Ovary (tissue), 7 donors: ENCODE measurements at regions not wholly inside any gene's neighbourhood (a gene's known extent, or its start where the extent isn't known, plus 50 kb on each side); places are given as distances from the start of the nearest gene placed in this dataset.

Source experiments
- DNase-seq, 5 donors: peaks; one replicate each; pipeline ENCODE4 v3.0.0-alpha.2; 2019 to 2020
- H3K27ac ChIP-seq, 2 donors: fragments of 200-600 bp; one replicate each; pipeline versions ENCODE4 v1.5.1 to v1.8.0; 2019 to 2022
- H3K27me3 ChIP-seq: fragments of 200-600 bp; one replicate; pipeline ENCODE4 v1.8.0; 2022
- H3K36me3 ChIP-seq: fragments of 200-600 bp; sonication (generic); one replicate; pipeline ENCODE4 v1.5.1; 2019
- H3K4me1 ChIP-seq: one replicate; pipeline ENCODE4 v1.8.1; 2013; ENCODE audit warnings: mild to moderate bottlenecking, moderate library complexity; ENCODE audit not compliant: insufficient read depth
- H3K4me3 ChIP-seq: fragments of 200-600 bp; sonication (generic); one replicate; pipeline ENCODE4 v1.5.1; 2017
- H3K9me3 ChIP-seq, 2 donors: fragments of 200-600 bp in 1 of 2; sonication (generic) in 1 of 2; one replicate each; pipeline versions ENCODE4 v1.5.1 to v1.8.1; 2013 to 2019; ENCODE audit warnings: mild to moderate bottlenecking in 1 of 2, moderate library complexity in 1 of 2
- CTCF ChIP-seq, 3 donors: fragments of 450-650 bp in 2 of 3; fragments of 200-600 bp in 1 of 3; IDR thresholded peaks; one replicate each; pipeline versions ENCODE4 v1.5.1 to v1.8.0; 2016 to 2022; ENCODE audit warnings: antibody characterized with exemption in 3 of 3, mild to moderate bottlenecking in 1 of 3
- EP300 ChIP-seq: sonication (generic); formaldehyde crosslinking; IDR thresholded peaks from one replicate; pipeline ENCODE4 v1.6.1; 2017; ENCODE audit warnings: antibody characterized with exemption
- POLR2A ChIP-seq: fragments of 450-650 bp; IDR thresholded peaks from one replicate; pipeline ENCODE4 v1.6.1; 2017; ENCODE audit warnings: antibody characterized with exemption, mild to moderate bottlenecking, moderate library complexity
- WGBS, 3 donors: extraction: QIAGEN DNeasy Blood & Tissue Kit in 1 of 3; methylation state at CpG; one replicate each; pipeline versions ENCODE4 v1.1.5 to v1.1.7; 2013 to 2017; 5-methylcytosine and 5-hydroxymethylcytosine counted together
- intact Hi-C, 4 donors: fragments of 100-400 bp; cut with DNase I; formaldehyde crosslinking; loops; one replicate each; pipeline versions ENCODE4 v1.11.0 to v1.15.1; 2022 to 2023
- donor health status: DM: no; HTN: no; CAD: no; lungs with moderate emphysema.
- donor health status: DM: no; HTN: no; CAD: no.
- donor health status: Bipolar disorder and iron deficiency.
- donor health status: DM: no; HTN: no; CAD: no.
- donor health status: DM: yes; HTN: yes; CAD: no.

GRCh38 chr11:16448123-16448717 is 91.9 kb upstream of the SOX6 start:
- H3K9me3 ChIP-seq = no peaks in the 10 kb centered on the region
- no peaks in the 10 kb centered on the region for H3K4me1 ChIP-seq
- no peaks in the 10 kb centered on the region for H3K36me3 ChIP-seq
- no peak overlapping the region for H3K4me3 ChIP-seq
- no peaks in the 10 kb centered on the region for H3K27me3 ChIP-seq
- intact Hi-C loops = no loop called here
- TF ChIP-seq EP300 (no peak), POLR2A (no peak), CTCF (IDR thresholded peaks at IDR 0.05) (no peak)
- 73 to 93% (median 73%) methylated on average over 1 of the region's 1 CpG for WGBS, 3 donors
- H3K27ac ChIP-seq = no peak overlapping the region
- DNase-seq = no peak

- WGBS, 3 donors = 42 to 51% (median 50%) methylated on average over 3 of the region's 3 CpGs
- H3K27me3 ChIP-seq = no peaks in the 10 kb centered on the region
- H3K9me3 ChIP-seq = no peaks in the 10 kb centered on the region
- no peak overlapping the region for H3K27ac ChIP-seq
- no peak overlapping the region for H3K4me3 ChIP-seq
- TF ChIP-seq POLR2A (no peak), CTCF (IDR thresholded peaks at IDR 0.05) (no peak), EP300 (no peak)
- no peak for DNase-seq
- intact Hi-C loops = no loop called here
- H3K4me1 ChIP-seq = no peaks in the 10 kb centered on the region
- H3K36me3 ChIP-seq = no peaks in the 10 kb centered on the region
Observed at GRCh38 chr11:16441461-16441860, 85.1 kb upstream of the SOX6 start.

- Histone ChIP-seq H3K27ac (no peak overlapping the region), H3K27me3 (no peaks in the 10 kb centered on the region), H3K4me1 (no peaks in the 10 kb centered on the region), H3K36me3 (no peaks in the 10 kb centered on the region), H3K4me3 (no peak overlapping the region), H3K9me3 (no peaks in the 10 kb centered on the region)
- intact Hi-C loops = no loop called here
- 86 to 93% (median 91%) methylated on average over 5 of the region's 5 CpGs for WGBS, 3 donors
- DNase-seq = no peak
- TF ChIP-seq EP300 (no peak), CTCF (IDR thresholded peaks at IDR 0.05) (no peak), POLR2A (no peak)
Observed at GRCh38 chr11:16440136-16440535, 83.8 kb upstream of the SOX6 start.

GRCh38 chr11:16434036-16434435 is 77.7 kb upstream of the SOX6 start:
- DNase-seq = no peak
- H3K4me3 ChIP-seq = no peak overlapping the region
- TF ChIP-seq CTCF (IDR thresholded peaks at IDR 0.05) = no peak
- no peak for TF ChIP-seq EP300
- no peak for TF ChIP-seq POLR2A
- no peak overlapping the region for H3K27ac ChIP-seq
- no peaks in the 10 kb centered on the region for H3K27me3 ChIP-seq
- H3K9me3 ChIP-seq = no peaks in the 10 kb centered on the region
- H3K4me1 ChIP-seq = no peaks in the 10 kb centered on the region
- 16 to 30% (median 26%) methylated on average over 2 of the region's 2 CpGs for WGBS, 3 donors
- H3K36me3 ChIP-seq = no peaks in the 10 kb centered on the region
- intact Hi-C loops = no loop called here
